DMS53 (cell line): ENCODE measurements at regions not wholly inside any gene's neighbourhood (a gene's known extent, or its start where the extent isn't known, plus 50 kb on each side); places are given as distances from the start of the nearest gene placed in this dataset.

Experiments
- DNase-seq: peaks from one replicate; lab custom pipeline; 2025; lab: John Stamatoyannopoulos, UW

DNA sequence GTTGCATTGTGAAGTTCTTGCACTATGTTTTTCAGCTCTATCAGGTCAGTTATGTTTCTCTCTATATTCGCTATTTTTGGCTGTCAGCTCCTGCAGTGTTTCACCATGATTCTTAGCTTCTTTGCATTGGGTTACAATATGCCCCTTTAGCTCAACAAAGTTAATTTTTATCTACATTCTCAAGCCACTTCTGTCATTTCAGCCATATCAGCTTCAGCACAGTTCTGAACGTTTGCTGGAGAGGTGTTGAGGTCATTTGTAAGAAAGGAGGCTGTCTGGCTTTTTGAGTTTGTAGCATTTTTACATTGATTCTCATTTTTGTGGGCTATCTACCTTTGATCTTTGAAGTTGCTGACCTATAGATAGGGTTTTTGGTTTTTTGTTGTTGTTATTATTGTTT lies 573.2 kb upstream of the RGS18 start:
- no peak for DNase-seq

DNA sequence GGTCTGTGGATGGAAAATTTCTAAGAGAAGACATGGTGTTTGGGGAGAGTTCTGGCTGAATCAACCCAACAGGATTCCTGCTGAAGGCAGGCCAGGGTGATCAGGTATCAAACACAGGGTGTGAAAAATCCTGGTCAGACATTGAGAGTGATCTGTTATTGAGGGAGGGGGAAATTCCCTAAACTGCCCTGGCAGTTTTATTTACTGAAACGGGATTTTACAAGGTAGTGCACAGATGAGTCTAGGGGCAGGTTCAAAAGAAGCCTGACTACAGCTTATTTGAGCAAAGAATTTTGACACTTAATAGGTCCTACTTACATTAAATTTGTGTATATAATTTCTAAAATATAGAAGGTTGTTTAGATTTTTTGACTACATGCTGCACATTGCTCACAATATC lies 569.4 kb upstream of the RGS18 start:
- DNase-seq = no peak

DNA sequence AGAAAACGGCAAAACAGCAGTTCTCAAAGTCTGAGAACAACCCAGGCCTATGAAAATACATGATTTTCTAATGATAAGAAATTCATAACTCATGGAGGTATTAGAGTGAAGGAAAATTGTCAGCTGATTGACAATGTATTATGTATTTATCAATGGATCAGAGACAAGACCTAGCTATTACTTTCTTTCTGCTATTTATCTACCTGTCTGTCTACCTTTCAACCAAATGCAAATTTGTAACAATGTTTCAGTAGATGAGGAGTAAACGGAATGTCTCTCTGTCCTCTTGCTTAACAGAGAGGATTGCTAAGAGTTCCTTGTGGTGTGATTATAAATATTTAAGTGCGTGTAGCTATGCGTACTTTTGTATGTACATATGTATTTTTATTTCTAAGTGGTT lies 568.7 kb upstream of the RGS18 start:
- no peak for DNase-seq

DNA sequence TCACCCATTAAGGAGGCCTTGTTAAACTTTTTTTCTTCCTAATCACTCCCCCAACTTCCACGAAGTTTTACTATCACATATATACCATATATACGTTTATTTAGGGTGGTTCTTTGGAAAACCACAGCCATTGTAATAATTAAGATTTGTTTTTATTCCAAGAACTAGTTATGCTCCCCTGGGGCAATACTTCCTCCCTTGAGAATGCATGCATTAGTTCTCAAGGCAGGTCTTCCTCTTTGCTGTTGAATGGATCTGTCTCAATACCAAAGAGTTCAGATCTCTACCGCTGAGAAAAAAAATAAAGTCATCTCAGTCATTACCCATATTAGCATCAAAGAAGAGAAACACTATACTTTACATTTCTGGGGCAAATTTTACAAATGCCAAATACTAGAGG lies 567.7 kb upstream of the RGS18 start:
- no peak for DNase-seq

DNA sequence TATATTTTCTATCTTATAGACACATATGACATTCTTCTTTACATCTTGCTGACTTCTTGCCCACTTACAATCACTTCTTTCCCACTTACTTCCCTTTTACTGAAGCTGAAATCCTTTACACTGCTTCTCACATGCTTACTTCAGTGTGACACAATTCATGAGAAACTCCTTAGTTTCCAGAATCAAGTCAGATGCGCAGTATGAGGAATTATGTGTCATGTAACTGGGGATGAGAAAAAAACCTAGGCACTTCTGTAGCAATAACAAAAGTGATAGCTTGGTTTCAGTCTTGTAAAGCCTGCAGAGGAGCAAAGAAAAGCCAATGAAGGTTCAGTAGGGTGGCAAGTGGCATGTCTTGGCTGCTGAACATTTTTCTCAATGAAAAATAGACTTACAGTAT lies 566.2 kb upstream of the RGS18 start:
- DNase-seq = no peak

DNA sequence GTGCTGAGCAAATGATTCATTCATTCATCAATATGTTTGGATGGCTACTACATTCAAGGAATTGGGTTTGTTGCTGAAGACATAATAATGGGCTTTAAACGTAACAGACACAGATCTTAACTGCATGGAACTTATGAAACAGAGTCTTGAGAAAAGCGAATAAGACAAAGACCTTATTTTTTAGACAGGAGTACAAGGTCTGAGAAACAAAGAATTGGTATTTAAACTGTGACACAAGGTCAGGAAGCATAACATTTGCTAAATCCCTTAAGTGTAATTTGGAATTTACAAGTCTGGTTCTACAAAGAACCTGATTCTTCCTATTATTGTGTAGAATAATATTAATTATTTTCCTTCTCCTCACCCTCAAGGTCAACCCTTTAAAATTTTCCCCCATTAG lies 565.4 kb upstream of the RGS18 start:
- DNase-seq = no peak

DNA sequence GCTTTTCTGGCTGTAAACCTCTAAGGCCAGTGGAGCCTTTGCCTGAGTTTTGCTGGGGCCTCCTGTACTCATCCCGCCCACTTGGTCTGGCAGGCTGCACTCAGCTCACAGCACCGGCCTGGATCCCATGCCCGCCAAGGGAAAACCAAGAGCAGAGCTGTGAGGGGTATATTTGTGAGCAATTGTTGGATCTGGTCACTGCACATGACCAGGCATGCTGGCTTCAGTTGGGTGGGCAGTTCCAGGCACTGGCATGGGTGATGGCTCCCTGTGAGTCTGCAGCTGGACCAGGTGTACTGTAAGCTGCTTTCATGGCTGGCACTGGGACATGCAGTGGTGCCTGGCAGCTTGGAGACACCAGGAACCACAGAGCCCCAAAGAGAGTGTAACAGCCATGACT lies 563.1 kb upstream of the RGS18 start:
- no peak for DNase-seq

DNA sequence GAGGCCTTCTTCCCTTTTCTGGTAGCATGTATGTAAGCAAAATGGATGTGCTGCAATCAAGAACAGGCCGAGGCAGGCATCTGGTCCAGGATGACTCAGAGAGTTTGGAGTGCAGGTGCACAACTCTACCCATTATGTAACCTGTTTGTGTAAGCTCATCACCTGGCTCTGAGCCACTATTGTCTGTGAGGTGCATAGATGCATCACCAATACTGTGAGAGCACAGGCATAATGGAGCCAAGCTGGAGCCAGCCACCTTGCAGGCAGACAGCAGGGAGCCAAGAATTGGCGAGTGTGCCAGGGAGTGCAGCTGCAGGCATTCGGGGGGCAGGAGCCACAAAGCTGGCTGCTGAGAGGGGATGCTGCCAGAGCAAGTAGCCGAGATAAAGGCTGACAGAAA lies 549.9 kb upstream of the RGS18 start:
- peak; percentile 99 for DNase-seq

DNA sequence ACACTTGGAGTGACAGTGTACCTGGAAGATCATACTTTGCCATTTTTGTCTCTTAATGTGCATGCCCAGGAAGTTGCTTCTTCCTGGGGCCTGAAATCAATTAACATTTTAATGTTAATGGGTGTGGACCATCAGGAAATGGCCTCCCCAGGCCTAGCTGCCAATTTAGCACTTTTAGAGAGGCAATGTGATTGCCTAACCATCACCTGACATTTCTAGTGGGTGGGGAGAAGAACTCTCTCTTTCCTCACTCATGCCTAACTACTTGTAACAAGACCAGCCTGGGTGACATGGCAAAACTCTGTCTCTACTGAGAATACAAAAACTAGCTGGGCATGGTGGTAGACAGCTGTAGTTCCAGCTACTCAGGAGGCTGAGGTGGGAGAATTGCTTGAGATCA lies 549.0 kb upstream of the RGS18 start:
- DNase-seq = peak; percentile 61

DNA sequence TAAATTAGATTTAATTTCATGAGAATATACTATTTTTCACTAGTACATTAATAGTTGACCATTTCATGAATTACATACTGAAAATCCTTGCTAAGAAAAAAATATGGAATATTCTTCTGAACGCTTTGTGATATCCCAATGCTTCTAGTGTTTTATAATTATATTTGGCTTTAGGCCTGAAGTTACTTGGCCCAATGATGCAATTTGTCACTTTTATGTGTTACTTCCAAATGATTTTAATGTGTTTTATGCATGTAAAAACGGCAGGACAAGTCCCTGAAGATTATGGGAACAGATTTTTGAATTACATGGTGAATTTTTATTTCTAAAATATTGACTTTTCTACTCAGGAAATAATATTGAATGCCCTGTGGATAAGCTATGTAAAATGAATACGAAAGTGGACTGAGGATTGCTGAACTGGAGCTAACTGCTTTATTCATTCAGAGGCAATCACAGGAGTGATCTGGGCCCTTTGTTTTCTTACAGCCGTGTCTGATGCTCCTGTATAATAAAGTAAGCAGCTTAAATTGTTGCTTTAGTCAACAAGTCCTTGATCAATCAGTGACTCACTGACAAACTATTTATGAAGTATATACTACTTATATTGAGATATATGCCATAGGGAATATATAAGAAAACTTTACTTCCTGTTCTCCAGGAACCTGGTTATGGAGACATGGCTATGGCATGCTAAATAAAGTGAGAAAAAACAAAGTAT lies 543.0 kb upstream of the RGS18 start:
- no peak for DNase-seq

DNA sequence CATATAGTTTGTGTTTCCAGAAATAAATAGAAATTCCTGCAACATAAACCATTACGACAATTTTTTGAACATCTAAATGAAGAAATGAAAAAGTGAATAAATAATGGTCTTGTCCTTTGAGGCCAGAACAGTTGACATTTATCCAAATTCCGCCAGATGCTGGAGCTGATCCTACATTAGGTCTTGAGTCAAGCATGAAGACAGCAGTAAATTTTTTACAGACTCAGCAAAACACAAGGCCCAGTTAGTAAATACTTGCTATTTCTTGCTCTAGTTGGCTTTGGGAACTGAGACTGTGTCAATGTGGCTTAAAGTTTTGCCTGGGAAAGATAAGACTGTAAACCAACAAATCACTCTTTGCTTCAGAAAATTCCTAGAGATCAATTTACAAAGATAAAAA lies 540.1 kb upstream of the RGS18 start:
- no peak for DNase-seq

DNA sequence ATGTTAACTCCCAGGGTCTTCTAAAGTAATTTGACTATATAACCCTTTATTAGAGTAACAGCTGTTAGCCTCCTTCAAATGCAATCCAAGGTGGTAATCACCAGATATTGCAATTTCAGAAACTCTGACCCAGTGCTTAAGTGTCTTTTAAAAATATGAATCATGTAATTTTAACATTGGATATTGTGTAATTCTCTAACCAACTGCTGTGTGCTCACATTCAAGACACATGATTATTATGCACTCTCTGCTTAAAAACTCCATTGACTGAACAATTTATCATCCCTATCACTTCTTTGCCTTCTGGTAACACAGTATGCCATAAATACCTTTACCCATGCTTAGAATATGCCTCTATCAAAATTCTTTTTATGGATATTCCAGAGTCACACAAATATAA lies 537.4 kb upstream of the RGS18 start:
- no peak for DNase-seq

DNA sequence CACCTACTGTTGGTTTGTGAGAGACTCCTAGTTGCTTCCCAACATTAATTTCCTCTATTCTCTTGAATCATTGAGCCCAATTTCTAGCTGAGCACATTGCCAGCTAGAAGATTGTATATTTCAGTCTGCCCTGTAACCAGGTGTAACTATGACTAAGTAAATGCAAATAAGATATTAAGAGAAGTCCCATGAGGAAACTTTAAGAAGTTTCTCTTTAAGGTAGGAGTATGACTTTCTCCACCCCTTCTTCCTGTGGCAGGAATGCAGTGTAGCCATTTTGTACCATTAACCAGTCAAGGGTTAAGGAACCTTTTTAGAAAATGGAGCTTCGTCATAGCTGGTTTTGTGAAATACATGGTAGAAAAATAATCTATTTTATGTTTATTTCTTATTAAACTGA lies 534.2 kb upstream of the RGS18 start:
- no peak for DNase-seq

DNA sequence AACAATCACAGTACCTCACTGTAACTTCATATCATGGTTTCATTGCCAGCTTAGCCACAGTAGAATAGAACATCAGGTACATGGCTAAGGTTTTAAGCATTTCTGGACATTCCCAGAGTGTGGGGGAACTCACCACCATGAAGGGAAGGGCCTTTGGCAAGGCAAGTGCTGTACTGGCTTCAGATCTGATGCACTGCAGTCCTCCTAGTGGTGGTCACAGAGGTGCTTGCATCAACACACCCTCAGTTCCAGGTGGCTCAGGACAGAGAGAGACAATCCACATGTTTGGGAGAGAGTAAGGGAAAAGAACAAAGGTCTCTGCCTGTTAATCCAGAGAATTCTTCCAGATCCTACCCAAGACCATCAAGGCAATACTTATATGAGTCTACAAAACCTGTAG lies 528.4 kb upstream of the RGS18 start:
- peak; percentile 31 for DNase-seq

DNA sequence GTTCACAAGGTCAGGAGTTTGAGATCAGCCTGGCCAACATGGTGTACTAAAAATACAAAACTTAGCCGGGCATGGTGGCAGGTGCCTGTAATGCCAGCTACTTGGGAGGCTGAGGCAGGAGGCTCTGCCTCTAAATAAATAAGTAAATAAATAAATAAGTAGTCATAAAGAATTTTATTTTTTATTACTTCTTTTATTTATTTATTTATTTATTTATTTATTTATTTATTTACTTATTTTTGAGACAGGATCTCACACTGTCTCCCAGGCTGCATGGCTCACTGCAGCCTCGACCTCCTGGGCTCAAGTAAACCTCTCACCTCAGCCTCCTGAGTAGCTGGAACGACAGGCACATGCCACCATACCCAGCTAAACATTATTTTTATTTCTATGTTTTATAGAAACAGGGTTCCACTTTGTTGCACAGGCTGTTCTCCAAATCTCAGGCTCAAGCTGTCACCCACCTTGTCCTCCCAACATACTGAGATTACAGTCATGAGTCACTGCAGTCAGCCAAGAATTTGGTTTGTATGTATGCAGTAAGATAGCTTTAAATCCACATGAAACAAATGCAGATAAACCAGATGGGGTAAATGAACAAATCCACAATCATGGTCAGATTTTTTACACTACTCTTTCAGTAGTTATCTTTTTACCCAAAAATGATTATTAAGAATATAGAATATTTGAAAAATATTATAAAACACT lies 523.3 kb upstream of the RGS18 start:
- no peak for DNase-seq

DNA sequence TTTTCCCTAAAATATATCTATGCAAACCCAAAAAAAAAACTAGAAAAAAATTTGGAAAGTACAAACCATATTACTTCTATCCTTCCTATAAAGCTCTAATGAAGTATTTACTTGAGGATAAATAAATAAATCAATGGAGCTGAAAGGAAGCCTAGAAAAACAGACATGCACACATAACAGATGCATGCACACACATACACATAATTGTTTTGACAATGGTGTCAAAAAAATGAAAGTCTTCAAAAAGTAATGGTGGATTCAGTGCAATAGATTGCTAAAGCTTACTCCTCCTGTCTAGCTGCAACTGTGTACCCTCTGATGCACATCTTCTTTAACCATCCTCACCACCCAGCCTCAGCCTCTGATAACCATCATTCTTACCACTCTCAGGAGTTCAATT lies 521.9 kb upstream of the RGS18 start:
- peak; percentile 11 for DNase-seq

DNA sequence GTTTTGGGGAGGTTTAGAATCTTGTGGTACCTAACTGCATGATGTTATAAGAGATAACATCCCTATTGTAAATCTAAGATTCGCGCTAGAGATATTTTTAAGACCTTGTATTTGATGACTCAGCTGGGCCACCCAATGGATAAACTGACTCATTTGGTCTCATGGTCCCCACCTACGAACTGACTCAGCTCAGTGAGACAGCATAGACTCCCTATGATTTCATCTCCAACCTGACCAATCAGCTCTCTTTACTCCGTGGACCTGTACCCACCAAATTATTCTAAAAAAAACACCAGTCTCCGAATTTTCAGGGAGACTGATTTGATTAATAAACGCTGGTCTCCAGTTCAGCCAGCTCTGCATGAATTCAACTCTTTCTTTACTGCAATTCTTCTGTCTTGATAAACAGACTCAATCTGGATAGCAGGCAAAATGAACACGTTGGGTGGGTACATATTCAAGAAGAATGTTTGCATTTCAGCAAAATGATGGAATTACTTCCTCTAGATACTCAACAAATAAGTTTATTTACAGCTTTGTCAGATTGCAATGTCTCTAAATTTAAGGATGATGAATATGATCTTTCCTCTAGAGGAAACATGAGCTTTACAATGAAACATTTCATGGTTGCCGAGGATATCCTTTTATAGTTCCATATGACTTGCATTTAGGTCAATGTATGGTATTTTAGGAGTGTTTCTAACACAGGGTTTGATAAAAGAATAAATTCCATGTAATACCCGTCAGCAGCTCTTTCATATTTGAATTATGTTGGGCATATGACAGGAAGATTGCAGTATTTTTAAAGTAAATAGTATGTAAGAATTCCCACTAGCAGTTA lies 516.6 kb upstream of the RGS18 start:
- DNase-seq = no peak

DNA sequence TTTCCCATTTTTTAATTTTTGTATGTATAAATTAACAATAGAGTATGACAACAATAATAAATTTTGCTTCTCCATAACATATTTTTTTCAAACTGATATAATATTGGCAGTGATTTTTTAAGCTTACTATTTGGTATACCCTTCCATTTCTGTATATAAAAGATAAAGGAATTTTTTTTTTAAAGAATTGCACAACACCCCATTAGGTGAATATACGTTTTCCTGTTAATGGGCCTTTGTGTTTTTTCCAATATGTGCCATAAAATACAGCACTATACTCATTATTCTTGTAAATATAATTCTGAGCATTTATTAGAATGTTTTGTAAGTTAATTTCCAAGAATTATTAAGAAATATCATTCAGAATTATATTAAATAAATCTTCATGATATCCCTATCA lies 515.2 kb upstream of the RGS18 start:
- DNase-seq = no peak

DNA sequence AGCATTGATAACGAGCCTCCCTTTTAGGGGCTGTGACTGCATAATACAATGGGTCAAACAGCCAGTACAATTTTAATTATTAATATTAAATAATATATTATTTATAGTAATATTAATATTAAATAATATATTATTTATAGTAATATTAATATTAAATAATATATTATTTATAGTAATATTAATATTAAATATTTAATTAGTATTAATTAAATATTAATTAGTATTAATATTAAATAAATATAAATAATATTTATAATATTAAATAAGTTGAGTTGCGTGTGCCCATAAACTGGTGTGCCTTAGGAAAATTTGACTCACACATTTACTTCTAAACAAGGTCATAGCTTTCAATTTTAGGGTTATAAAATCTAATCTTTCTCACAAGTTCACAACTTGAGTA lies 509.3 kb upstream of the RGS18 start:
- no peak for DNase-seq

DNA sequence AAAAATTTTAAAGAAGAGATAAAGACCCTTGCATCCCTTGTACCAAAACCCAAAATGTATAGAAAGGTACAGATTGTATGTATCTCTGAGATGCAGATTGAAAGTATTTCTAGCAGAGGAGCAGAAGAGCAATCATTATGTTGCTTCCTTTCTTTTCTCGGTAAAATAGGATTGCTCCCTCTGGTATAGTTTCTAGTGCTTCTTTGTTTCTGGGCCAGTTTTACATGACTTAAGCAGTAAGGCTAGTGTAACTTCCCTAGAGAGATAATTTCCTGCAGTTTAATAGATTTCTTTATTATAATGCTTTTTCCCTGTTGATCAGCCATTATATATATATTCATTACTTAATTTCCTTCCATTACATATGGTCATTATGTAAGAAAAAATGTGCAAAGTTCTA lies 496.2 kb upstream of the RGS18 start:
- no peak for DNase-seq

DNA sequence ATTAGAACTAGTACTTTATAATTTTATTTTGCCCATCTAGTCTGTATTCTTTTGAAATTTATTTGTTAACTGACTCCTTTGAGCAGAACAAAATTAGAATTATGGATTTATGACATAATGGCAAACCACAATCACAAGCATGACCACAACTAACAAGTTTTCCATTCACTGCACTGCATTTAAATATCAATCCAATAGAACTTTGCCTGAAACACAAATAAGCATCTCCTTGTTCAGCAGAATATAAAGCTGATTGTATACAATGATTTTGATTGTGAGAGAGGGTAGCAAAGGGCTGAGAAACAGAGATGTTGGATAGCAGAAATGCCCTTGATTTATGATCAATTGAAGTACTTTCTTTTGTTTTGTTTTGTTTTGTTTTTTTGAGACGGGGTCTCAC lies 495.5 kb upstream of the RGS18 start:
- no peak for DNase-seq

DNA sequence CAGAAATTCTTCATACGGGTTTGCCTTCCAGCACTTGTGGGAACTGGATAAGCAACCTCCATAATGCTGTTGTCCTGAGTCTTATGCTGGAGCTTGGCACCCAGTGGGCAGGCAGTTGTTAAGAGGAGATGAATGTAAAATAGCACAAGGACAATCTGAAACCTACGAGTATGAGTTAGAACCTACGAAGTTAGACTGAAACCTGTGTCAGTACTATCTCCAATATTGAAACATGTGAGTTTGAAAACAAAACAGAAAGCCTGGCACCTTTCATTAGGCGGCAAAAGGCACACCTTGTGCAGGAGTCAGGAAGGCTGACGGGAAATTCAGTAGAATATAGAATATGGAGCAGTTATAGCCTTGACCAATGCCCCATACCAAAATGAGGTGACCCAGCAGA lies 489.7 kb upstream of the RGS18 start:
- DNase-seq = no peak

DNA sequence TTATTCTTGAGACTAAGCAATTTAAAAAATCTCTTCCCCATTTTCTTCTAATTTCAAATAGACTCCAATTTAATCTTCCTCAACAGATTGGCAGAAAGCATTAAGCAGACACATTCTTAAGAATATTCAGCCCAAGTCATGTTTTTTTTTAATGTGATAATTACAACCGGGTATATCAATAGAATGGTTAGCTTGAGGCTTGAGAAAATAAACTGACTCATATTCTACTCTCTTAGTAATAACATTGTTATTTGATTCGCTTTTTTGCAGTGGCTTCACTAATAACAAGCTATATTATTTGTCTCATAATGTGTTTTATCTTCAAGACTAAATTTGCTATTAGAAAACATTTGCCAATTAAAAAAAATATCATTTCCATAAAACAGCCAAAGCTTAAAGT lies 488.6 kb upstream of the RGS18 start:
- no peak for DNase-seq
